ENCODE measurements at regions not wholly inside any gene's neighbourhood (a gene's known extent, or its start where the extent isn't known, plus 50 kb on each side); places are given as distances from the start of the nearest gene placed in this dataset.

DNA sequence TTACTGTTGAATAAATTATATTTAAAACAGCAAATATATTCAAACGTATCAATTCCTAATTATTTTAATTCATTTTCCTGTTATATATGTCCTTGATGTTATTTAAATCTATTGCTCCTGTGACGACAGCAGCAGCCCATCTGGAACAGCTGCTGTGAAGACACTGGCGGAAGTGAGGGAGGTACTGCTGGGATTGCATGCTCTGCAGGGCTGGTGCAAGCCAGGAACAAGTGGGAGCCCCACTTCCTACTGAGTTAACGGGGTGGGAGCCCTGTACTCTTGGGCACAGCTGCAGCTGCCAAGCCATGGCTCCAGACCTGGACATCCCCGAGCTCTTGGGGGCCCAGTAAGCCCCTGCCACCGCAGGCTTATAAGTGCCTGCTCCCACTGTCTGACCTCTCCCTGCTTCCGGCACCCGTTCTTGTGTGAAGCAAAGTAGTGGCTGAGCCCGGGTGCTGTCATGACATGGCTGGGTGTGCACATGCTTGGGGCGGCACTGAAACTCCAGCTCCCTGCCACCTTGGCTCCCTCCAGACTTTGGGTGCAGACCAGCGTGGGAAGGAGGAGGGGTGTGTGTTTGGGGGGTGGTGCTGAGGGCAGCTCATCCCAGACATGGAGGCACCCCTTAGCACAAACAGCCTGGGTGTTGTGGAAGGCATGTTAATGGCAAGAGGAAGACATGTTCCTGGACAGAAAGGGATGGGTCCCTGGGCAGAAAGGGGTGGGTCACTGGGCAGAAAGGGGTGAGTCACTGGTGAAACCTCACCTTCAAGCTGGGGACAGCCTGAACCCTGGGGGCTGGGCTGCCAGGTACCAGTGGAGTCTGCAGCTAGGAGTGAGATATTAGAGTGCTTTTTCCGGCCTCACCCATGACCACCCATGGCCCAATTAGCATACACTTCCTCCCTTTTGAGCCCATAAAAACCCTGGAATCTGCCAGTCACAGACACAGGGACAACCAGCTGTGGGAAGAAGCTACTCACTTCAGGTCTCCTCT is 1981.3 kb upstream of the IGFBP7 start:
- TF ChIP-seq, protein P1, sequence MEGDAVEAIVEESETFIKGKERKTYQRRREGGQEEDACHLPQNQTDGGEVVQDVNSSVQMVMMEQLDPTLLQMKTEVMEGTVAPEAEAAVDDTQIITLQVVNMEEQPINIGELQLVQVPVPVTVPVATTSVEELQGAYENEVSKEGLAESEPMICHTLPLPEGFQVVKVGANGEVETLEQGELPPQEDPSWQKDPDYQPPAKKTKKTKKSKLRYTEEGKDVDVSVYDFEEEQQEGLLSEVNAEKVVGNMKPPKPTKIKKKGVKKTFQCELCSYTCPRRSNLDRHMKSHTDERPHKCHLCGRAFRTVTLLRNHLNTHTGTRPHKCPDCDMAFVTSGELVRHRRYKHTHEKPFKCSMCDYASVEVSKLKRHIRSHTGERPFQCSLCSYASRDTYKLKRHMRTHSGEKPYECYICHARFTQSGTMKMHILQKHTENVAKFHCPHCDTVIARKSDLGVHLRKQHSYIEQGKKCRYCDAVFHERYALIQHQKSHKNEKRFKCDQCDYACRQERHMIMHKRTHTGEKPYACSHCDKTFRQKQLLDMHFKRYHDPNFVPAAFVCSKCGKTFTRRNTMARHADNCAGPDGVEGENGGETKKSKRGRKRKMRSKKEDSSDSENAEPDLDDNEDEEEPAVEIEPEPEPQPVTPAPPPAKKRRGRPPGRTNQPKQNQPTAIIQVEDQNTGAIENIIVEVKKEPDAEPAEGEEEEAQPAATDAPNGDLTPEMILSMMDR (IDR thresholded peaks at IDR 0.05; ENCODE audit: partially characterized antibody, unreplicated experiment), result no peak
- no peak overlapping the region for H3K4me3 Mint-ChIP-seq (ENCODE audit: unreplicated experiment)
- DNase-seq, result peak; percentile 15
- no peaks in the 10 kb centered on the region for H3K4me1 Mint-ChIP-seq (ENCODE audit: low read depth, unreplicated experiment)
- no peaks in the 10 kb centered on the region for H3K36me3 Mint-ChIP-seq (ENCODE audit: unreplicated experiment)
- no peaks in the 10 kb centered on the region for H3K27me3 Mint-ChIP-seq (ENCODE audit: unreplicated experiment)
- no peak overlapping the region for H3K27ac Mint-ChIP-seq (ENCODE audit: unreplicated experiment)
- no peaks in the 10 kb centered on the region for H3K9me3 Mint-ChIP-seq (ENCODE audit: unreplicated experiment)

DNA sequence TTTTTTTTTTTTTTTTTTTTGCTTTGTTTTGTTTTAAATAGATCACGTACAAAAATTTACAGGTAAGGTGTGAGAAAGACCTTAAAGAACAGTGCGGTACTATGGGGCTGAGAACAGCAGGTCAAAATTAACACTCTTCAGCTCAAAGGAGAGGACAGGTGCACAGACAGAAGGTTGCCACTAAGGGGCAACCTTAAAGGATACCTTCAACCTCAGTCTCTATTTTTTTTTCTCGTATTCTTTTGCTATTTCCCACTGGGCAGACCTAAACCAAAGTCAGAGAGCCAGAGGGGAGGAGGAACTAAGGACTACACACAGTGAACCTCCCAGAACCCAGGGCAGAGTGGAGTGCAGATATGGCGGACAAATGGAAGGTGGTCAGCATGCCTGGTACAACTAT is 1984.3 kb upstream of the IGFBP7 start:
- DNase-seq, result no peak
- TF ChIP-seq, protein P1 (IDR thresholded peaks at IDR 0.05; ENCODE audit: partially characterized antibody, unreplicated experiment), result no peak
- Mint-ChIP-seq H3K9me3 (ENCODE audit: unreplicated experiment) (no peaks in the 10 kb centered on the region), H3K4me3 (ENCODE audit: unreplicated experiment) (no peak overlapping the region), H3K27me3 (ENCODE audit: unreplicated experiment) (no peaks in the 10 kb centered on the region), H3K4me1 (ENCODE audit: low read depth, unreplicated experiment) (no peaks in the 10 kb centered on the region), H3K36me3 (ENCODE audit: unreplicated experiment) (no peaks in the 10 kb centered on the region), H3K27ac (ENCODE audit: unreplicated experiment) (no peak overlapping the region)

DNA sequence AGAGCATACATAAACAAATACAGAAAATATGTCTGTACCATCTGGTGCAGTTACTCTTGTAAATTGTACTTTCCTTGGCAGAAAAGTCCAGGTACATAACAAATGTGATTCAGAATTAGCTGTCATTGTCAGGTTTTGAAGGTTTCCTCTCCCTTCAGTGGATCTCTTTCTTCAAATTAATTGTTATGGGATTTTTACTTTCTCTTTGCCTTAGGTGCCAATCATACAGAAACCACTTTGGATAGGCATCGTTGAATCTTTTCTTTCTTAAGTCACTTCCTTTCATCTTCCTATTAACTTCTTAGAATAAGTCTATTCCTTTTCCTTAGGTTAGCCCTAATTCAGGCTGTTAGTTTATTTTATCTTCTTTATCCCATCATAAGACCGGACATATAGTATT is 1992.1 kb upstream of the IGFBP7 start:
- Mint-ChIP-seq H3K9me3 (ENCODE audit: unreplicated experiment) (no peaks in the 10 kb centered on the region), H3K4me1 (ENCODE audit: low read depth, unreplicated experiment) (no peaks in the 10 kb centered on the region), H3K27me3 (ENCODE audit: unreplicated experiment) (no peaks in the 10 kb centered on the region), H3K4me3 (ENCODE audit: unreplicated experiment) (no peak overlapping the region), H3K36me3 (ENCODE audit: unreplicated experiment) (no peaks in the 10 kb centered on the region), H3K27ac (ENCODE audit: unreplicated experiment) (no peak overlapping the region)
- no peak for DNase-seq
- TF ChIP-seq, protein P1 (IDR thresholded peaks at IDR 0.05; ENCODE audit: partially characterized antibody, unreplicated experiment), result no peak

DNA sequence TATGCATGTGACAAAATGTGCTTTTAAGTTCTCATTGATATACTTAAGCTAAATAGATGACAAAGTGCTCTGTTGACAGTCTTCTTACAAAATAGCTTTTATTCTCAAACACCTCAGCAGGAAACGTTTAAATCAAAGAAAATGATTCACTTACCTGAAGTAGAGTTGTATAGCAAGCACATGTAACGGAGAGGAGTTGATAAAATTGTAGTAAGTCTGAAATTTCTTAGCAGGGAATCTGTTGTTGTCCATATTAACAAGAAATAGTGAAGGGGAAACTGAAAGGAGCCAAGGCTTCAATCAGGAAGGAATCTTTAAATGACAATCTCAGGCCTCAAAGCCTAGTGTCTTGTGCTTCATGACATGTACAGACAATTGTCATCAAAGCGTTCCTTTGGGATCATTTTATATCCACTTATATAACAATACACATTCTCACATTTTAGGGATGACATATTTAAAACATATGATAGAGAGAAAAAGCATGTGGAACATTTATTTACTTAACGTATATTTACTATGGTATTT is 2010.2 kb upstream of the IGFBP7 start:
- no peaks in the 10 kb centered on the region for H3K9me3 Mint-ChIP-seq (ENCODE audit: unreplicated experiment)
- H3K27ac Mint-ChIP-seq (ENCODE audit: unreplicated experiment), result no peak overlapping the region
- no peak overlapping the region for H3K4me3 Mint-ChIP-seq (ENCODE audit: unreplicated experiment)
- no peak for DNase-seq
- no peaks in the 10 kb centered on the region for H3K36me3 Mint-ChIP-seq (ENCODE audit: unreplicated experiment)
- H3K27me3 Mint-ChIP-seq (ENCODE audit: unreplicated experiment), result no peaks in the 10 kb centered on the region
- H3K4me1 Mint-ChIP-seq (ENCODE audit: low read depth, unreplicated experiment), result peaks cover 6% of the 10 kb centered on the region
- TF ChIP-seq, protein P1 (IDR thresholded peaks at IDR 0.05; ENCODE audit: partially characterized antibody, unreplicated experiment), result no peak

DNA sequence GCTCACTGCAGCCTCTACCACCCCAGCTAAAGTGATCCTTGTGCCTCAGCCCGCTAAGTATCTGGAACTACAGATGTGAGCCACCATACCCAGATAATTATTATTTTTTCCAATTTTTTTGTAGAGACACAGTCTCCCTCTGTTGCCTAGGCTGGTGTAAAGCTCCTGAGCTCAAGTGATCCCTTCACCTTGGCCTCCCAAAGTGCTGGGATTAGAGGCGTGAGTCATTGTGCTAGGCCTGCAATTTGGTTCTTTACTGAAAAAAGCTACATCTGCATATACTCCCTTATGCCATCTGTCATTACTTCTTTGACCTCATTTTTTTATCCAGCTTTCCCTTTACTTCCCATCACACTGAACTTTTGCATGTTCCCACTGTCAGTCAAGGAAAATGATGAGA is 2012.4 kb upstream of the IGFBP7 start:
- no peak for DNase-seq
- Mint-ChIP-seq H3K27ac (ENCODE audit: unreplicated experiment) (peak overlapping the region; percentile 50), H3K4me1 (ENCODE audit: low read depth, unreplicated experiment) (peaks cover 11% of the 10 kb centered on the region), H3K9me3 (ENCODE audit: unreplicated experiment) (no peaks in the 10 kb centered on the region), H3K36me3 (ENCODE audit: unreplicated experiment) (no peaks in the 10 kb centered on the region), H3K4me3 (ENCODE audit: unreplicated experiment) (no peak overlapping the region), H3K27me3 (ENCODE audit: unreplicated experiment) (no peaks in the 10 kb centered on the region)
- TF ChIP-seq, protein P1 (IDR thresholded peaks at IDR 0.05; ENCODE audit: partially characterized antibody, unreplicated experiment), result no peak
